ENCODE measurements at regions not wholly inside any gene's neighbourhood (a gene's known extent, or its start where the extent isn't known, plus 50 kb on each side); places are given as distances from the start of the nearest gene placed in this dataset.

- Histone ChIP-seq H3K4me3 (ENCODE audit: low read depth, low read length) (no peak overlapping the region), H3K36me3 (ENCODE audit: control insufficient read depth, insufficient read depth, low read length) (no peaks in the 10 kb centered on the region), H3K27me3 (ENCODE audit: control insufficient read depth, insufficient read depth, low read length) (no peaks in the 10 kb centered on the region)
- no peak for TF ChIP-seq CTCF (IDR thresholded peaks at IDR 0.05; ENCODE audit: insufficient read depth, low read length, poor library complexity, severe bottlenecking)
- DNase-seq (ENCODE audit: low read depth), result no peak
Measured at GRCh38 chr6:134730013-134730412, 219.9 kb downstream of the ALDH8A1 start.

- DNase-seq (ENCODE audit: low read depth), result no peak
Measured at GRCh38 chr6:134729561-134729960, 220.3 kb downstream of the ALDH8A1 start.

GRCh38 chr6:134727081-134727480 lies 222.8 kb downstream of the ALDH8A1 start:
- Histone ChIP-seq H3K4me3 (ENCODE audit: low read depth, low read length) (no peak overlapping the region), H3K27me3 (ENCODE audit: control insufficient read depth, insufficient read depth, low read length) (no peaks in the 10 kb centered on the region), H3K36me3 (ENCODE audit: control insufficient read depth, insufficient read depth, low read length) (no peaks in the 10 kb centered on the region)
- DNase-seq (ENCODE audit: low read depth), result no peak
- TF ChIP-seq CTCF (IDR thresholded peaks at IDR 0.05; ENCODE audit: insufficient read depth, low read length, poor library complexity, severe bottlenecking), result no peak

More at GRCh38 chr6:134729561-134729960, 220.3 kb downstream of the ALDH8A1 start:
- no peak for TF ChIP-seq CTCF (IDR thresholded peaks at IDR 0.05; ENCODE audit: insufficient read depth, low read length, poor library complexity, severe bottlenecking)
- H3K4me3 ChIP-seq (ENCODE audit: low read depth, low read length), result no peak overlapping the region
- H3K27me3 ChIP-seq (ENCODE audit: control insufficient read depth, insufficient read depth, low read length), result no peaks in the 10 kb centered on the region
- H3K36me3 ChIP-seq (ENCODE audit: control insufficient read depth, insufficient read depth, low read length), result no peaks in the 10 kb centered on the region

- no peak for TF ChIP-seq CTCF (IDR thresholded peaks at IDR 0.05; ENCODE audit: insufficient read depth, low read length, poor library complexity, severe bottlenecking)
- no peak for DNase-seq (ENCODE audit: low read depth)
- Histone ChIP-seq H3K27me3 (ENCODE audit: control insufficient read depth, insufficient read depth, low read length) (no peaks in the 10 kb centered on the region), H3K4me3 (ENCODE audit: low read depth, low read length) (no peak overlapping the region), H3K36me3 (ENCODE audit: control insufficient read depth, insufficient read depth, low read length) (no peaks in the 10 kb centered on the region)
Measured at GRCh38 chr6:134725590-134725989, 224.3 kb downstream of the ALDH8A1 start.

GRCh38 chr6:134724771-134725340 lies 225.0 kb downstream of the ALDH8A1 start:
- no peak for DNase-seq (ENCODE audit: low read depth)
- no peak for TF ChIP-seq CTCF (IDR thresholded peaks at IDR 0.05; ENCODE audit: insufficient read depth, low read length, poor library complexity, severe bottlenecking)
- Histone ChIP-seq H3K4me3 (ENCODE audit: low read depth, low read length) (no peak overlapping the region), H3K36me3 (ENCODE audit: control insufficient read depth, insufficient read depth, low read length) (no peaks in the 10 kb centered on the region), H3K27me3 (ENCODE audit: control insufficient read depth, insufficient read depth, low read length) (no peaks in the 10 kb centered on the region)
